MCF 10A (cell line): ENCODE measurements at regions not wholly inside any gene's neighbourhood (a gene's known extent, or its start where the extent isn't known, plus 50 kb on each side); places are given as distances from the start of the nearest gene placed in this dataset.

Source experiments
- BruUV-seq: library from RNA; stranded (reverse); fragments of 400-500 nt; replicated peaks from 2 replicates; lab custom pipeline; 2021; lab: Mats Ljungman, UMichigan
- CTCF ChIA-PET: fragments of 300-600 bp; sonication (Branson Sonifier 250); formaldehyde crosslinking; extraction: SDS; loops from one replicate; lab custom pipeline; 2021; ENCODE audit warnings: antibody characterized with exemption, inconsistent platforms; lab: Yijun Ruan, JAX
- POLR2A ChIA-PET: fragments of 300-600, 350-650 bp; sonication (Branson Sonifier 250); formaldehyde crosslinking; extraction: SDS; loops from one replicate; lab custom pipeline; 2020; ENCODE audit warnings: antibody characterized with exemption, inconsistent platforms; lab: Yijun Ruan, JAX
- DNase-seq: peaks from one replicate; pipeline ENCODE4 v3.0.0-alpha.2; 2018; ENCODE audit not compliant: unreplicated experiment
- H3K27ac Mint-ChIP-seq: one replicate; pipeline ENCODE4 v1.8.0; 2022; ENCODE audit warnings: mild to moderate bottlenecking, low read depth, mixed read lengths; ENCODE audit not compliant: unreplicated experiment
- H3K27me3 Mint-ChIP-seq: one replicate; pipeline ENCODE4 v1.8.0; 2022; ENCODE audit warnings: mixed read lengths; ENCODE audit not compliant: insufficient read depth, unreplicated experiment
- H3K36me3 Mint-ChIP-seq: one replicate; pipeline ENCODE4 v1.8.0; 2022; ENCODE audit warnings: mild to moderate bottlenecking, moderate library complexity, mixed read lengths; ENCODE audit not compliant: insufficient read depth, unreplicated experiment
- H3K4me1 Mint-ChIP-seq: one replicate; pipeline ENCODE4 v1.8.0; 2022; ENCODE audit warnings: mixed read lengths; ENCODE audit not compliant: insufficient read depth, unreplicated experiment
- H3K4me3 Mint-ChIP-seq: one replicate; pipeline ENCODE4 v1.8.0; 2022; ENCODE audit warnings: mild to moderate bottlenecking, moderate library complexity, mixed read lengths; ENCODE audit not compliant: unreplicated experiment
- H3K9me3 Mint-ChIP-seq: one replicate; pipeline ENCODE4 v1.8.0; 2022; ENCODE audit warnings: mixed read lengths; ENCODE audit not compliant: unreplicated experiment
- CTCF ChIP-seq: fragments of 200-600 bp; IDR thresholded peaks from one replicate; pipeline ENCODE4 v1.8.0; 2022; ENCODE audit warnings: antibody characterized with exemption, mild to moderate bottlenecking; ENCODE audit not compliant: unreplicated experiment
- intact Hi-C: fragments of 100-400 bp; cut with micrococcal nuclease; formaldehyde crosslinking; loops from 2 replicates; pipeline ENCODE4 v1.14.1; 2022

- no peak for TF ChIP-seq CTCF
- ChIA-PET POLR2A (interaction anchor here (0.6 to 1.9 kb wide), 3 partner anchors 8 to 30 kb away, joined by 4 to 7 read pairs (median 6); no protein-coding TSS in a partner anchor), CTCF (interaction anchor here (0.6 to 1.2 kb wide), 4 partner anchors 10 to 70 kb away, joined by 3 read pairs; no protein-coding TSS in a partner anchor)
- Mint-ChIP-seq H3K9me3 (no peaks in the 10 kb centered on the region), H3K4me3 (no peak overlapping the region), H3K36me3 (no peaks in the 10 kb centered on the region), H3K4me1 (peaks cover 19% of the 10 kb centered on the region), H3K27ac (no peak overlapping the region), H3K27me3 (no peaks in the 10 kb centered on the region)
- no TSS peak for BruUV-seq
- no peak for DNase-seq
- intact Hi-C loops = no loop called here
Measured at GRCh38 chr3:159734681-159735080, 254.0 kb upstream of the IL12A start.

DNA sequence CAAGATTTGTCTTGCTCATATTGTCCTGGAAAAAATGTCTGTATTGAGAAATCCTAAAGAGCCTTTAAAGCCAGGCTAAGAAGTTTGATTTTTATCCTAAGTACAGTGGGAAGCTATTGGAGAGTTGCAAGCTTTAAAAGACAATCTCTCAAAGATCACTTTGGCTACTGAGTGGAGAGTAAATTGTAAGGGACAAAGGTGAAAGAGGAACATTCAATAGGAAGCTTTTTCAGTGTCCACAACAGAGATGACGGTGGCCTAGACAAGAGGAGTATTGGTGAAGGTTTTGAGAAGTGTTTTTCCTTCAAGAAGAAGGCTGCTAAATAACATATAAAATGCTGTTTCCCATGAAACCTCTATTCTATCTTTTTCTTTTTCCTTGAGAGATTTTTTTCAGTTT lies 249.5 kb upstream of the IL12A start:
- CTCF ChIA-PET = interaction anchor here (0.6 kb wide), 1 partner anchor 19 kb away, joined by 3 read pairs; no protein-coding TSS in a partner anchor
- intact Hi-C loops = no loop called here

GRCh38 chr3:159739969-159740368 lies 248.7 kb upstream of the IL12A start:
- Mint-ChIP-seq H3K36me3 (no peaks in the 10 kb centered on the region), H3K27me3 (no peaks in the 10 kb centered on the region), H3K27ac (no peak overlapping the region), H3K9me3 (no peaks in the 10 kb centered on the region), H3K4me3 (no peak overlapping the region), H3K4me1 (no peaks in the 10 kb centered on the region)
- ChIA-PET POLR2A (no interaction called here), CTCF (interaction anchor here (0.6 to 0.8 kb wide), 2 partner anchors 44 to 303 kb away, joined by 3 read pairs; no protein-coding TSS in a partner anchor)
- intact Hi-C loops = no loop called here
- no TSS peak for BruUV-seq
- no peak for TF ChIP-seq CTCF
- DNase-seq = no peak

More for the DNA sequence above, 249.5 kb upstream of the IL12A start:
- Mint-ChIP-seq H3K36me3 (no peaks in the 10 kb centered on the region), H3K27ac (no peak overlapping the region), H3K9me3 (no peaks in the 10 kb centered on the region), H3K4me3 (no peak overlapping the region), H3K27me3 (no peaks in the 10 kb centered on the region), H3K4me1 (no peaks in the 10 kb centered on the region)
- DNase-seq = no peak
- POLR2A ChIA-PET = interaction anchor here (0.7 kb wide), 1 partner anchor 112 kb away, joined by 3 read pairs; no protein-coding TSS in a partner anchor
- BruUV-seq = no TSS peak
- TF ChIP-seq CTCF = no peak

GRCh38 chr3:159741281-159741680 lies 247.4 kb upstream of the IL12A start:
- TF ChIP-seq CTCF = no peak
- Mint-ChIP-seq H3K27ac (no peak overlapping the region), H3K9me3 (no peaks in the 10 kb centered on the region), H3K4me1 (no peaks in the 10 kb centered on the region), H3K36me3 (no peaks in the 10 kb centered on the region), H3K4me3 (no peak overlapping the region), H3K27me3 (no peaks in the 10 kb centered on the region)
- intact Hi-C loops = no loop called here
- BruUV-seq = no TSS peak
- DNase-seq = no peak
- POLR2A ChIA-PET = interaction anchor here (0.7 to 1.2 kb wide), 2 partner anchors 12 to 13 kb away, joined by 3 to 4 read pairs; no protein-coding TSS in a partner anchor
- CTCF ChIA-PET = interaction anchor here (0.6 to 1.2 kb wide), 8 partner anchors 9 to 290 kb away, joined by 3 to 5 read pairs (median 4); no protein-coding TSS in a partner anchor
